ENCODE measurements at regions not wholly inside any gene's neighbourhood (a gene's known extent, or its start where the extent isn't known, plus 50 kb on each side); places are given as distances from the start of the nearest gene placed in this dataset.

GRCh38 chrX:109841257-109841656 is 108.2 kb upstream of the ACSL4 start:
- TF ChIP-seq CTCF (IDR thresholded peaks at IDR 0.05) (no peak), POLR2A (IDR thresholded peaks at IDR 0.05) (no peak)
